ENCODE measurements at regions not wholly inside any gene's neighbourhood (a gene's known extent, or its start where the extent isn't known, plus 50 kb on each side); places are given as distances from the start of the nearest gene placed in this dataset.
"Not testable (repeated sequence)": the region's sequence is repeated elsewhere in the genome, so short reads cannot be mapped to it uniquely, and the experiment has no call there.

- no peak for TF ChIP-seq CTCF (IDR thresholded peaks at IDR 0.05; ENCODE audit: borderline replicate concordance, control extremely low read depth, extremely low read depth, insufficient read depth, missing control alignments)
- in situ Hi-C loops (cut with MboI; ENCODE audit: low sequenced_read_pairs, unreplicated experiment): no loop called here
- no peak for DNase-seq (ENCODE audit: low spot score)
Observed at GRCh38 chr5:82991059-82991458, 86.1 kb downstream of the TMEM167A start.

DNA sequence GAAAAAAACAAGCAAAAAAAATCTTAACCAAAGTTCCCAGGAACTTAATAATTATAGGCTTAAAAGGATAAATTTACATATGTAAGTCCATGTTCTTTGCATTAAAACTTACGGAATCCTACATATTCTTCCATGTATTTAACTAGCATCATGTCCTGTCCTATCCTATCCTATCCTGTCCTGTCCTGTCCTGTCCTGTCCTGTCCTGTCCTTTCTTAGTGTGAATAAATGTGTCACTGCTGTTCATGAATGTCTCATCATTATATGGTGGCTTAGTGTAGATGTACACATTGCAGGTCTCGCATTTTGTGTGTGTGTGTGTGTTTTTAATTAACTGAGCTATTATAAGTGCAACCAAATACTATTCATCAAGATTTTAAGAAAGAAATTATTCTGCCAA, 90.0 kb downstream of the TMEM167A start:
- in situ Hi-C loops (cut with MboI; ENCODE audit: low sequenced_read_pairs, unreplicated experiment): no loop called here
- DNase-seq (ENCODE audit: low spot score): no peak
- TF ChIP-seq CTCF (IDR thresholded peaks at IDR 0.05; ENCODE audit: borderline replicate concordance, control extremely low read depth, extremely low read depth, insufficient read depth, missing control alignments): no peak

DNA sequence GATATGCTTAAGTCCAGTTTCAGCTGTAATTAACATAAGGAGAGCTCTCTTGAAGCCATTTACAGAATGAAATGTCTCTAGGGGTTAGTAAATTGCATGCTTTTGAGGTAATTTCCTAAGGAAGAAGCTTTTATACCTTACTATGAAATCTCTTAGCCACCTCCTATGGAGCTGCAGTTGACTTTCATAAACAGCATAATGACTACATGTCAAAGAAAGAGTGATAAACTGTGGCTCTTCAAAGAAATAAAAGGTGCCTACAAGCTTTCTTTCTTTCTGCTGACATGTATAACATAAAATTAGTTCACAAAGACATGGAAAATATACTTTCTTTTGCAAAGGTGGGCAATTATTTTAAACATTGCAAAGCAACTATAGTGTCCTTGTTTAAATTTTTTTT, 90.8 kb downstream of the TMEM167A start:
- no peak for TF ChIP-seq CTCF (IDR thresholded peaks at IDR 0.05; ENCODE audit: borderline replicate concordance, control extremely low read depth, extremely low read depth, insufficient read depth, missing control alignments)
- DNase-seq (ENCODE audit: low spot score): no peak
- in situ Hi-C loops (cut with MboI; ENCODE audit: low sequenced_read_pairs, unreplicated experiment): no loop called here

GRCh38 chr5:82985763-82986162, 91.4 kb downstream of the TMEM167A start:
- in situ Hi-C loops (cut with MboI; ENCODE audit: low sequenced_read_pairs, unreplicated experiment): no loop called here
- no peak for TF ChIP-seq CTCF (IDR thresholded peaks at IDR 0.05; ENCODE audit: borderline replicate concordance, control extremely low read depth, extremely low read depth, insufficient read depth, missing control alignments)
- no peak for DNase-seq (ENCODE audit: low spot score)

DNA sequence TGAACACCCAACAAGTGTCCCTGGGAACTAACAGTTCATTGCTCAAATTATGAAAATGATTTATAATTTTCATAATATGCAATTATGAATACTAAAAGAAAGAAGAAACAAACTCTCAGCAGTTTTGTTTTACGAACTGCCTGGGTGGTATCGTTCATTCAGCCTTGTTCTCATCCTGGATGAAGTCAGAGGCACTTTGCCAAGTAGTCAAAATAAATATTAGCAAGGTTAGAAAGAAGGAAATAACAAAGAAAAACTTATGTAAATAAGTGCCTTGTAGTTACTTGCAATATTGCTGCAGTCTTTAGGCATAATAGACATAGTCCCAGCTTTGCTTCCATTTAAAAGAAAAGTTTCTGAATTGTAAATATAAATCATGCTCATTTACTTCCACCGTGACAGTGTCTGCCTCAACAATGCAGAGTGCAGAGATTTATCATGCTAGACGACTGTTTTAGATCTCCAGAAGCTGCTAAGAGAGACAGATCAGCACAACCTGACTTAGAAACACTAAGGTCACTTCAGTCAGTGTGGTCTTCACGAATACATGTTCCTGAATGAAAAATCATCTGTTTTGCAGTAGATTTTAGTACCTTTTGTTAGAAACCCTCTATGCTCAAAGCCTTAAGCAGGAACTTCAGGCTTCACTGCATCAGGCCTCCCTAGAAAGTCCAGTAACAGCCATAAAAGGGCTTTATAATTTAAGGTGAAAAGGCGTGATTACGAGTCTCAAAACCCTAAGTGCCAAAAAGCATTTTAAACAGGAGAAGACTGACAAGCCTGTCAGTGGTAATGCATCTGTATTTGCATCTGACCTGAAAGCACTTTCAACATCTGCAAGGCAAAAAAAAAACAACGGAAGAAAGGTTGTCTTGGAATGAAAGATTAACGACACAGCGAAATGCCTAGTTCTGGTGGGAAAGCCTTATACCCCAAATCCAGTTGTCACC, 92.1 kb downstream of the TMEM167A start:
- in situ Hi-C loops (cut with MboI; ENCODE audit: low sequenced_read_pairs, unreplicated experiment): no loop called here
- DNase-seq (ENCODE audit: low spot score): no peak

GRCh38 chr5:82982846-82983245, 94.3 kb downstream of the TMEM167A start:
- DNase-seq (ENCODE audit: low spot score): no peak
- in situ Hi-C loops (cut with MboI; ENCODE audit: low sequenced_read_pairs, unreplicated experiment): no loop called here
- no peak for TF ChIP-seq CTCF (IDR thresholded peaks at IDR 0.05; ENCODE audit: borderline replicate concordance, control extremely low read depth, extremely low read depth, insufficient read depth, missing control alignments)

More for the DNA sequence above, 92.1 kb downstream of the TMEM167A start:
- TF ChIP-seq CTCF (IDR thresholded peaks at IDR 0.05; ENCODE audit: borderline replicate concordance, control extremely low read depth, extremely low read depth, insufficient read depth, missing control alignments): no peak

GRCh38 chr5:82976887-82977286, 100.3 kb downstream of the TMEM167A start:
- in situ Hi-C loops (cut with MboI; ENCODE audit: low sequenced_read_pairs, unreplicated experiment); DNase-seq (ENCODE audit: low spot score): not testable (repeated sequence)

All from GM13976 (cell line).